GM12872 (cell line): ENCODE measurements at regions not wholly inside any gene's neighbourhood (a gene's known extent, or its start where the extent isn't known, plus 50 kb on each side); places are given as distances from the start of the nearest gene placed in this dataset.

Experiments
- CTCF ChIP-seq: IDR thresholded peaks from 3 replicates; pipeline ENCODE4 v1.5.1; 2011; ENCODE audit warnings: low read depth, mild to moderate bottlenecking, low read length, moderate library complexity; ENCODE audit not compliant: insufficient read depth

GRCh38 chr10:42690449-42691360, 52.3 kb upstream of the ZNF33B start:
- peak; percentile 14; the same call in 1 of the 3 replicates for TF ChIP-seq CTCF

- no peak for TF ChIP-seq CTCF
Measured at GRCh38 chr10:42691361-42692120, 53.2 kb upstream of the ZNF33B start.

DNA sequence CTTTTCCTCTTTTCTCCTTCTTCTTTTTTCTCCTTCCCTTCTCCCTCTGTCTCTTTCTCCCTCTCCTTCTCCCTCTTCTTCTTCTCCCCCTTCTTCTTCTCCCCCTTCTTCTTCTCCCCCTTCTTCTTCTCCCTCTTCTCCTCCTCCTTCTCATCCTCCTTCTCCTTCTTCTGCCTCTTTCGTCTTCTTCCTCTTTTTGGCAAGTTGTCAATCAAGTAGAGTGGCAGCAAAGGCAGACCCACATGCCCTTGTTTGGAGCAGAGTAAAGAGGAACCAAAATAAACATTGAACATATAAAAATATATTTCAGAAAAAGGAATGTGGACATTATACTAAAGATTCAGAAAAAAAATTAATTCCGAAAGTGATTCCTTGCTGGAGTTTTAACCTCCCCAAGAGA, 59.6 kb upstream of the ZNF33B start:
- no peak for TF ChIP-seq CTCF

GRCh38 chr10:42707234-42707633, 68.9 kb upstream of the ZNF33B start:
- no peak for TF ChIP-seq CTCF

DNA sequence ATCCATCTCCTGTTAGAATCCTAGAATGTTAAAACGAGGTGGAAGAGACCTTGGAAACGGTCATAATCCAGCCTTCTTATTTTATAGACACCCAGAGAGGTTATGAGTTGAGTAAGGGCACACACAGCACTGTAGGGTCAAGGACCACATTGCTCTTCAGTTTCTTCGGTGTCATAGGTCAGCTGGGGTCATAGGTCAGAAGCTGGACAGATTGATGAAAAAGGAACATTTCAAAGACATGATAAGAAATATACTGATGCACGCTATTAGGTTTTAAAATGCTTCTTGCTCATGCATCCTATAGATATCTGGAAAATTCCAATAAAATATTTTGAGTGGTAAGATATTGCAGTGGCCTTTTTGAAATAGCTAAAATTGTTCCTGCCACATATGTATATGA, 60.0 kb upstream of the BMS1 start:
- TF ChIP-seq CTCF: no peak

DNA sequence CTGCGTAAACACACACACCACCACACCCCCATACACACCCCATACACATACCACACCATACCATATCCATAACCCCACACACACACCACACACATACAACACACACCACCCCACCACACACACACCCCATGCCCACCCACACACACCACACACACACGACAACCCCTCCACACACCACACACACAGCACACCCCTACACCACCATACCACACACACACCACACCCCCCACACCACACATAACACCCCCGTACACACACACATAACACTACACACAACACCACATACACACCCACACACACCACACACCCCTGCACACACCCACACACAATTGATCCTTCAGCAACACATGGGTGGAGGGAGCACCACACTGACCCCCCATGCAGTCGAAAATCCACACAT, 50.3 kb upstream of the BMS1 start:
- no peak for TF ChIP-seq CTCF
